ENCODE measurements at regions not wholly inside any gene's neighbourhood (a gene's known extent, or its start where the extent isn't known, plus 50 kb on each side); places are given as distances from the start of the nearest gene placed in this dataset.

DNA sequence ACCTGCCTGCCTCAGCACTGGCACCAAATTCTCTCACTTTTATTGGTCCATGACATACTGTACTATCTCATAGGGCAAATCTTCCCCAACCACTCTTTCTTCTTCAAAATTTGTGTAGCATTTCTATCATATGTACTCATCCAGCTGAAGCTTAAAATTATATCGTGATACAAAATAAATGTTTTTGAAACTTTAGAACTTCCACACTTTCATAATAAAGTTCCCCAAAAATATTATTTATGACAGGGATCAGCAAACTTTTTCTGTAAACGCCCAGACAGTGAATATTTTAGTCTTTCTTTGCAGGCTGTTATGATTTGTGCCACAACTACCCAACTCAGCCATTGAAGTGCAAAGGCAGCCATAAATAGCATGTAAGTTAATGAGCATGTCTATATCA lies 76.2 kb upstream of the POU3F3 start:
- WGBS, 2 donors: 70 to 80% methylated on average over 2 of the region's 2 CpGs
- ATAC-seq: no peak
- Histone ChIP-seq H3K27me3 (no peaks in the 10 kb centered on the region), H3K27ac (no peak overlapping the region), H3K36me3 (no peaks in the 10 kb centered on the region), H3K4me3 (no peak overlapping the region), H3K4me1 (peaks cover 0 to 5% (median 0%) of the 10 kb centered on the region in 9 donors), H3K9me3 (peaks cover 0 to 9% (median 0%) of the 10 kb centered on the region in 11 donors)
- intact Hi-C loops (cut with DNase I): no loop called here
- TF ChIP-seq, protein P1, sequence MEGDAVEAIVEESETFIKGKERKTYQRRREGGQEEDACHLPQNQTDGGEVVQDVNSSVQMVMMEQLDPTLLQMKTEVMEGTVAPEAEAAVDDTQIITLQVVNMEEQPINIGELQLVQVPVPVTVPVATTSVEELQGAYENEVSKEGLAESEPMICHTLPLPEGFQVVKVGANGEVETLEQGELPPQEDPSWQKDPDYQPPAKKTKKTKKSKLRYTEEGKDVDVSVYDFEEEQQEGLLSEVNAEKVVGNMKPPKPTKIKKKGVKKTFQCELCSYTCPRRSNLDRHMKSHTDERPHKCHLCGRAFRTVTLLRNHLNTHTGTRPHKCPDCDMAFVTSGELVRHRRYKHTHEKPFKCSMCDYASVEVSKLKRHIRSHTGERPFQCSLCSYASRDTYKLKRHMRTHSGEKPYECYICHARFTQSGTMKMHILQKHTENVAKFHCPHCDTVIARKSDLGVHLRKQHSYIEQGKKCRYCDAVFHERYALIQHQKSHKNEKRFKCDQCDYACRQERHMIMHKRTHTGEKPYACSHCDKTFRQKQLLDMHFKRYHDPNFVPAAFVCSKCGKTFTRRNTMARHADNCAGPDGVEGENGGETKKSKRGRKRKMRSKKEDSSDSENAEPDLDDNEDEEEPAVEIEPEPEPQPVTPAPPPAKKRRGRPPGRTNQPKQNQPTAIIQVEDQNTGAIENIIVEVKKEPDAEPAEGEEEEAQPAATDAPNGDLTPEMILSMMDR (IDR thresholded peaks at IDR 0.05): no peak
- DNase-seq: no peak

DNA sequence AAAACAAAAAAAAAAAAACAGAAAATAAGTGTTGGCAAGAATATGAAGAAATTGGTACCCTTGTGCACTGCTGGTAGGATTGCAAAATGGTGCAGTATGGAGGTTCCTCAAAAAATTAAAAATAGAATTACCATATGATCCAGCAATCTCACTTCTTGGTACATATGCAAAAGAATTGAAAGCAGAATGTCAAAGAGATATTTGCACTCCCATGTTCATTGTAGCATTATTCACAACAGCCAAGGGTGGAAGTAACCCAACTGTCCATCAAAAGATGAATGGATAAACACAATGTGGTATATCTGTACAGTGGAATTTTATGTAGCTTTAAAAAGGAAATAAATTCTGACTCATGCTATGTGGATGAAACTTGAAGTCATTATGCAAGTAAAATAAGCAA lies 72.8 kb upstream of the POU3F3 start:
- Histone ChIP-seq H3K27ac (no peak overlapping the region), H3K36me3 (no peaks in the 10 kb centered on the region), H3K9me3 (peaks cover 0 to 9% (median 0%) of the 10 kb centered on the region in 11 donors), H3K4me1 (peaks cover 0 to 5% (median 0%) of the 10 kb centered on the region in 9 donors), H3K4me3 (no peak overlapping the region), H3K27me3 (no peaks in the 10 kb centered on the region)
- DNase-seq: no peak
- intact Hi-C loops (cut with DNase I): no loop called here
- ATAC-seq: no peak
- TF ChIP-seq, protein P1 (IDR thresholded peaks at IDR 0.05): no peak

DNA sequence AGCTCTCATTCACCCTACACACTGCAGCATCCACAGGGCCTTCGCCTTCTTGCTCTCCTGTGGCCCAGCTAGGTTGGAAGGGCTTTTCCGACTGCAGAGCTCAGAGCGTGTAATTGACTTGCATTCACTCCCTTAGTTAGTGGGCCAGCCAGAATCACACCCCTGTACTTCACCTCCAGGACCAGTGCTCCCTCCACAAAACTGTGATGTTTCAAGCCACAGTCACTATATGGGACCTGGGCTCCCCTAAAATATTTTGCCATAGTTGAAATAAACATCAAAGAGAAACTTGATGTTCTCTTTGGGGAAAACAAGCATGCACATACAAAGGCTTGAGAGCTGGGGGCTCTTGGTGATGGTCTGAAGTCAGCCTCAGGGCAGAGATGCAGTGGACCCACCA lies 69.7 kb upstream of the POU3F3 start:
- TF ChIP-seq, protein P1 (IDR thresholded peaks at IDR 0.05): no peak
- ATAC-seq: no peak

DNA sequence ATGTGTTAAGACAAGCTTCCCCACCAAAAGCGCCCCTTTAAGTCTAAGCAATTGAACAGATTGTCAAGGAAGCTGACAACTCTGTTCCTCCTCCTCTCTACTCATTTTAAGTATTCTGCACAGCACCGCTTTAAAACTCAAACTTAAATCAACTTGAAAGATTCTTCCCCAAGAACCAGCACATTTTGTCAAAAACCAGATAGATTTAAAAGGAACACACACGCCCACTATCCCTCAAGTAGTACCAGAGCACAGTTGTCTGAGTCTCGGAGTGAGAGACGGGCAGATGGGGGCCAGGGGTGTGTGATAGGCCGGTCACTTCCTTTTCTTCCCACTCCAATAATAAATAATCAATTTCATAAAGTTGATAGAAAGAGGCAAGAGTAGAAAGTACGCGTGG lies 67.7 kb upstream of the POU3F3 start:
- Histone ChIP-seq H3K4me1 (peaks cover 0 to 11% (median 5%) of the 10 kb centered on the region in 9 donors), H3K27me3 (peaks cover 0 to 10% (median 0%) of the 10 kb centered on the region in 7 donors), H3K36me3 (no peaks in the 10 kb centered on the region), H3K27ac (no peak overlapping the region), H3K4me3 (no peak overlapping the region), H3K9me3 (no peaks in the 10 kb centered on the region)
- DNase-seq: no peak
- WGBS, 2 donors: 89 to 91% methylated on average over 8 of the region's 8 CpGs
- intact Hi-C loops (cut with DNase I): no loop called here
- TF ChIP-seq, protein P1 (IDR thresholded peaks at IDR 0.05): no peak
- no peak for ATAC-seq

More for the DNA sequence above, 69.7 kb upstream of the POU3F3 start:
- Histone ChIP-seq H3K4me3 (no peak overlapping the region), H3K36me3 (no peaks in the 10 kb centered on the region), H3K27ac (no peak overlapping the region), H3K27me3 (peaks cover 0 to 5% (median 0%) of the 10 kb centered on the region in 7 donors), H3K4me1 (peaks cover 0 to 5% (median 0%) of the 10 kb centered on the region in 9 donors), H3K9me3 (no peaks in the 10 kb centered on the region)
- no peak for DNase-seq
- intact Hi-C loops (cut with DNase I): no loop called here
- 91 to 93% methylated on average over 3 of the region's 3 CpGs for WGBS, 2 donors

All from heart right ventricle (tissue), 16 donors.